AG10803 (cell line): ENCODE measurements at regions not wholly inside any gene's neighbourhood (a gene's known extent, or its start where the extent isn't known, plus 50 kb on each side); places are given as distances from the start of the nearest gene placed in this dataset.
A peak's percentile ranks its signal among the peaks of the same experiment; 100 is the strongest.

Experiments used
- DNase-seq: peaks from one replicate; pipeline ENCODE4 v3.0.0; 2010; ENCODE audit warnings: low read depth
- H3K4me3 ChIP-seq: 2 replicates; pipeline ENCODE4 v1.5.1; 2011; ENCODE audit warnings: mild to moderate bottlenecking, low read length, control low read depth
- TF ChIP-seq, protein P1 (sequence below): conservative IDR thresholded peaks from 2 replicates; pipeline ENCODE4 v1.5.1; 2011; ENCODE audit warnings: mild to moderate bottlenecking, low read length, control low read depth, inconsistent platforms

DNA sequence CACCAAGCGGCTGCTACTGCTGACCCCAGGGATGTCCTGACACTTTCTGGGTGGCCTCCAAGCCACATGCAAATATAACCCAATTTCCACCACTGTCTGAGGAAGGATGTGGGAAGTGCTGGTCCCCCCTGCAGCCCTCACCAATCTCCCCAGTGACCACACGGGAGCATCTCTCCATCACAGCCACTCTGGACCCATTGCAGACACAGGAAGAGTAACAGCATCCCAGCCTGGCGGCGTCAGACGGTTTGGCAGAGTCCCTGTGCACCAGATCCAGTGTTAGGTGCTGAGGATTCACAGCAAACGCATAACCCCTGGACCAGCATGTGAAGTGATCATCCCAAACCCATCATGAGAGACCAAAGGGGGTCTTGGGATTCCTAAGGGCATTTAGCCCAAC is 163.7 kb upstream of the TNRC6C start:
- TF ChIP-seq, protein P1, sequence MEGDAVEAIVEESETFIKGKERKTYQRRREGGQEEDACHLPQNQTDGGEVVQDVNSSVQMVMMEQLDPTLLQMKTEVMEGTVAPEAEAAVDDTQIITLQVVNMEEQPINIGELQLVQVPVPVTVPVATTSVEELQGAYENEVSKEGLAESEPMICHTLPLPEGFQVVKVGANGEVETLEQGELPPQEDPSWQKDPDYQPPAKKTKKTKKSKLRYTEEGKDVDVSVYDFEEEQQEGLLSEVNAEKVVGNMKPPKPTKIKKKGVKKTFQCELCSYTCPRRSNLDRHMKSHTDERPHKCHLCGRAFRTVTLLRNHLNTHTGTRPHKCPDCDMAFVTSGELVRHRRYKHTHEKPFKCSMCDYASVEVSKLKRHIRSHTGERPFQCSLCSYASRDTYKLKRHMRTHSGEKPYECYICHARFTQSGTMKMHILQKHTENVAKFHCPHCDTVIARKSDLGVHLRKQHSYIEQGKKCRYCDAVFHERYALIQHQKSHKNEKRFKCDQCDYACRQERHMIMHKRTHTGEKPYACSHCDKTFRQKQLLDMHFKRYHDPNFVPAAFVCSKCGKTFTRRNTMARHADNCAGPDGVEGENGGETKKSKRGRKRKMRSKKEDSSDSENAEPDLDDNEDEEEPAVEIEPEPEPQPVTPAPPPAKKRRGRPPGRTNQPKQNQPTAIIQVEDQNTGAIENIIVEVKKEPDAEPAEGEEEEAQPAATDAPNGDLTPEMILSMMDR = no peak
- H3K4me3 ChIP-seq = no peak overlapping the region
- no peak for DNase-seq

DNA sequence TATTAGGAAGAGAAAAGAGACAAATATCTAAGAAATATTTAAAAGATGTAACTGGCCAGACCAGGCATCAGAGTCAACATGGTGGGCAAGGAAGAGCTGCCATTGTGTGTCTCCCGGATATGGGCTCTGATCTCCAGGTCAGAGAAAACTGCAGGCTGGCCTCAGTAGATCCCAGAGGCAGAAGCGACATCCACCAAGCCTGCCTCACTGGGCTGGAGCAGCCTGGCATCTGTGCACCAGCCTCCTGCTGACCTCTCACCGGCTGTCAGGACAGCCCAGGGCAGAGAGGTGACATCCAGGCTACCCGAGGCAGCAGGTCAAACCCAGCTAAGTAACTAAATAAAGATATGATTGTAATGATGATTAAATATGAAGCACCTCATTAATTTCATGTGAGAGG is 162.8 kb upstream of the TNRC6C start:
- TF ChIP-seq, protein P1 = no peak
- no peak for DNase-seq
- no peak overlapping the region for H3K4me3 ChIP-seq

DNA sequence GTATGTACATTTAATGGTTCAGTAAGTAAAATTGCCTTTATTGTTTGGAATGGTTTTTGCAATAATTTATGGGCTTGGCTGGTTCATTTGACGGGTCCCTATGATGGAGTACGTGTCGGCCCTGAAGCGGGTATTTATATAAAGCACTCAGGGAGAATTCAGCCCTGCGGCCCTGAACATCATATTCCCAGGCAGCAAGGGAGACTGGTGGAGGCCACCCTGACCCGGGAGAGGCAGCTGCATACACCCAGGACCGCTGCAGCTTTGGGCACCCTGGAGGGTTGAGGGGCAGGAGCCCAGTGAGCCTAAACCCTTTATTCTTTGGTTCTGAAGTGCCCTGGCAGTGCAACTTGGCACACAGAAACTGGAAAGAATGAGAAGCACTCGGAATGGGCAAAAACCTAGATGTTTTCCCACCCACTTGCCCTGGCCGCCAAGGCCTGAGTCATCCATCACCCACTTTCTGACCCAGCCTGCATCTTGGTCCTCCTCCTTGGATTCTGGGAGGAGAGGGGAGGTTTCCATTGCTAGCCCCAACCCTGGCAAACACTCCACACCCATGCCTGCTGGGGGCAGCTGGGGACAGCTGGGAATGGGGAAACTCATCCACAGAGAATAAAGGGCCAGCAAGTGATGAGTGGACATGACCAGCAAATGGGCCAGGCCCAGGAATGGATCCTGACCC is 162.2 kb upstream of the TNRC6C start:
- H3K4me3 ChIP-seq = no peak overlapping the region
- TF ChIP-seq, protein P1 = no peak
- peak; percentile 35 for DNase-seq

DNA sequence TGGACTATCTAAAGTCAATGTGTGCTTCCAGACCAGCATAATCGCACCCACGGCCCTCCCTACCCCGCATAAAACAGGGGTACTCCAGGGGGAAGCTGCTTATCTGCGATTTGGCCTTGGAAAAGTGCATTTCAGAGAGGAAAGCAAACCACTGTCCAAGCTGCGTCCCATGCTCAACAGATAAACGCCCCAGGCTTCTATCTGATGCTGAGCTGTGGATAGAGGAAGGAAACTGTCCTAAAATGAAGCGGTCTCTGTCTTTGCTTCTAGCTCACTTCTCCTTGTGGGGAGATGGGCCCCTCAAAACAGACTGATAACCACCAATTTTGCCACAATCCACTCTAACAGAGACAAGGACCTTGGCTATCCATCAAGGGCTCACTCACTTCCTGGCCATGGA is 160.5 kb upstream of the TNRC6C start:
- H3K4me3 ChIP-seq = no peak overlapping the region
- DNase-seq = no peak
- TF ChIP-seq, protein P1 = no peak

DNA sequence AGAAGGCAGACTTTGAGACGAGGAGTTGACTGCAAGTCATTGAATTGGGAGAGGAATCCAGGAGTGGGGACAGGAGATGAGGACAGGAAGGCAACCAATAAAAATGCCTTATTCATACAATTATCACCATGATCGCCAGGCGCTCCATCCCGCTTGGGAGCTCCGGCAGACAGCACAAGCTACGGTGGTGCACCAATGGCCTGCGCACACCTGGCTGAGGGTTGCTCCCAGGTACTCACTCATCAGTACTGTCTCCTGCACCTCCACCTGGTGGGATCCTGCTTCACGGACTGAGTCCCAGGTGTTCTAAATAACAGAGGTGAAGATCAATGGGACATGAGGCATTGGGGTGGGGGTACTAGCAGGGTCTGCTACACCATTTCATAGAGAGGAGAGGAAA is 160.0 kb upstream of the TNRC6C start:
- DNase-seq = no peak
- TF ChIP-seq, protein P1 = no peak
- no peak overlapping the region for H3K4me3 ChIP-seq

DNA sequence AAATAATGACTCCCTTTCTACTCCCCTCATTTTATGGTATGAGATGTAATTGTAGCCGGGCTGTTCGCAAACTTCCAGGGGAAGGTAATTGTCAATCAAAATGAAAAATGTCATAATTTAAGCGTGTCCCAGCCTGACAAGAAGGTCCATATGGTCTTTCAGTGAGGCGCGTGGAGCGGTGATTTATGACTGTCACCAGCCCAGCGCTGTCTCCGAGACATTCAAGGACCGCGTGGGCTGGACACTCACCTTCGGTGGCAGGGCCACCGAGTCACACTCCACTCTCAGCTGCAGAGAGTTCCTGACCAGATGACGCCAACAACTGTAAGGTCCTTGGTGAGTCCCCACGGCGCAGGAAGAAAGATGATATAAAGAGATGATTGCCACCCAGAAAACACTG is 157.7 kb upstream of the TNRC6C start:
- DNase-seq = no peak
- H3K4me3 ChIP-seq = no peak overlapping the region
- TF ChIP-seq, protein P1 = no peak

DNA sequence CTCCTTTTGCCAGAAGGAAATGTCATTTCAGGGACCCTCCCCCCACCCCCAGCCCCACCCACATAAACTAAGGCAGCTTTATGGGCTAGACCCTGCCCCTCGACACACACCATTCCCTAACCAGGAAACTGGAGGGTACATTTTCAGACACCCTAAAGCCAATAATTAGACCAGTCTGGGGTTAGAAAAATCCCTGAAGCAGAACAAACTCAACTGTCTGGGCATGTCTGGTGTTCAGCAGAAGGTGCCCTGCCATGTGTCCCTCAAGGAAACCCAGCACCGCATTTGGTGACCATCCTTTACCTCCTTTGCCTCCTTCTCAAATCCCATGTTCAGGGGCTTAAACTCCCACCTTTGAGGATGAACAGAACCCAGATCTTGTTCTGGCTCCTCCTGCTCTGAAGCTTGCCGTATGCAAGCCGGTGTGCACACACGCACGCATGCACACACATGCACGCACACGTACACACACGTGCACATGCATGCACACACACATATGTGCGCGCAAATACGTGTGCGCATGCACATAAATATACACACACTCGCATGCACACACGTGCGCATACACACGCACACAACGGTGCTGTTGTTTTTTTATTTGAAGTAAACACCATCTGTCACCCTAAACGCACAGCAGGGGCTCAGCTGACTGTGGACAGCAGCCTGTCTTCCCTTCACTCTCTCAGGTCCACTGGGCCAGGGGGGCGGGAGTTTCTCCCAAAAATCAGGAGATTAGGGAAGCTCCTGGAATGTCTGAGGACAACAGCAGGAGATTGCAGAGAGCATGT is 156.8 kb upstream of the TNRC6C start:
- no peak overlapping the region for H3K4me3 ChIP-seq
- no peak for DNase-seq
- TF ChIP-seq, protein P1 = no peak
